NT2/D1 (cell line): ENCODE measurements at regions not wholly inside any gene's neighbourhood (a gene's known extent, or its start where the extent isn't known, plus 50 kb on each side); places are given as distances from the start of the nearest gene placed in this dataset.

ENCODE experiments used
- YY1 ChIP-seq: IDR thresholded peaks from 2 replicates; pipeline ENCODE4 v1.6.1; 2011; ENCODE audit not compliant: insufficient read length, insufficient read depth
- ZNF274 ChIP-seq: IDR thresholded peaks from 2 replicates; pipeline ENCODE4 v1.6.1; 2011; ENCODE audit warnings: mild to moderate bottlenecking, low read depth, low read length

DNA sequence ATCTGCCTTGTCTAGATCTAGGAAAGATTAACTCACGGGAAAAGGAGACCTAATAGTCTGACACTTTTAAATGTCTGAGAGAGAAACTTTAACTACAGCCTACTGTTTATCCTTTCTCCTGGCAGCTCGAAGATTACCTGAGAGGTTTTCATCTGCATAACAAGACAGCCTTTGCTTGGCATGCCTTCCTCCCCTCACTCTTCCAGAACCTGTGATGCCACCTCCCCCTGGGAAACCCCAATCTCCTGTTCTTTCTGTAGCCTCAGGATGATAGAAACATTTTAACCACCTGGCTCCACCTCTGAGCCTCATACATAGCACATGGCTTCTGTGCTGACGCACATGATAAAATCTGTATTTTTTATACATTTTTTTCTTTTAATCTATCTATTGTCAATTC is 420.8 kb downstream of the CNTN6 start:
- TF ChIP-seq ZNF274: no peak
- TF ChIP-seq YY1: no peak
